DOHH2 (cell line): ENCODE measurements at regions not wholly inside any gene's neighbourhood (a gene's known extent, or its start where the extent isn't known, plus 50 kb on each side); places are given as distances from the start of the nearest gene placed in this dataset.

Experiments used
- CTCF ChIP-seq: fragments of 200-600 bp; sonication (generic); IDR thresholded peaks from one replicate; pipeline ENCODE4 v1.5.1; 2014; ENCODE audit warnings: antibody characterized with exemption, mild to moderate bottlenecking, low read depth, low read length; ENCODE audit not compliant: poor library complexity, severe bottlenecking
- EZH2phosphoT487 ChIP-seq: fragments of 200-600 bp; sonication (generic); IDR thresholded peaks from 2 replicates; pipeline ENCODE4 v1.6.1; 2017; ENCODE audit warnings: borderline replicate concordance, mild to moderate bottlenecking, antibody characterized with exemption, low read length, moderate library complexity, mixed read lengths

- TF ChIP-seq CTCF (no peak), EZH2phosphoT487 (no peak)
Measured at GRCh38 chr9:11092974-11093373, 480.2 kb upstream of the PTPRD start.
